ENCODE measurements at regions not wholly inside any gene's neighbourhood (a gene's known extent, or its start where the extent isn't known, plus 50 kb on each side); places are given as distances from the start of the nearest gene placed in this dataset.
"Not testable (repeated sequence)": the region's sequence is repeated elsewhere in the genome, so short reads cannot be mapped to it uniquely, and the experiment has no call there.

- no peak for DNase-seq
Measured at GRCh38 chr14:89564989-89565388, 148.0 kb upstream of the FOXN3 start.

- DNase-seq: no peak
Measured at GRCh38 chr14:89564286-89564957, 147.4 kb upstream of the FOXN3 start.

- DNase-seq: no peak
Measured at GRCh38 chr14:89563471-89563870, 146.4 kb upstream of the FOXN3 start.

- DNase-seq: no peak
Measured at GRCh38 chr14:89551955-89552354, 134.9 kb upstream of the FOXN3 start.

GRCh38 chr14:89551432-89551831 lies 134.4 kb upstream of the FOXN3 start:
- no peak for DNase-seq

- no peak for DNase-seq
Measured at GRCh38 chr14:89550821-89551220, 133.8 kb upstream of the FOXN3 start.

- no peak for DNase-seq
Measured at GRCh38 chr14:89549381-89550125, 132.5 kb upstream of the FOXN3 start.

GRCh38 chr14:89547047-89547446 lies 130.0 kb upstream of the FOXN3 start:
- not testable (repeated sequence) for DNase-seq

- DNase-seq: no peak
Measured at GRCh38 chr14:89544636-89545301, 127.7 kb upstream of the FOXN3 start.

GRCh38 chr14:89543425-89543790 lies 126.4 kb upstream of the FOXN3 start:
- no peak for DNase-seq

- no peak for DNase-seq
Measured at GRCh38 chr14:89542786-89543424, 125.9 kb upstream of the FOXN3 start.

GRCh38 chr14:89540830-89541470 lies 123.9 kb upstream of the FOXN3 start:
- DNase-seq: no peak

- DNase-seq: no peak
Measured at GRCh38 chr14:89540009-89540829, 123.2 kb upstream of the FOXN3 start.

GRCh38 chr14:89537911-89538310 lies 120.9 kb upstream of the FOXN3 start:
- DNase-seq: no peak

- DNase-seq: no peak
Measured at GRCh38 chr14:89534902-89535685, 118.1 kb upstream of the FOXN3 start.

GRCh38 chr14:89533766-89534165 lies 116.7 kb upstream of the FOXN3 start:
- DNase-seq: no peak

GRCh38 chr14:89533136-89533535 lies 116.1 kb upstream of the FOXN3 start:
- DNase-seq: no peak

GRCh38 chr14:89531661-89532335 lies 114.8 kb upstream of the FOXN3 start:
- DNase-seq: no peak

GRCh38 chr14:89524990-89525667 lies 108.1 kb upstream of the FOXN3 start:
- no peak for DNase-seq

- no peak for DNase-seq
Measured at GRCh38 chr14:89524412-89524811, 107.4 kb upstream of the FOXN3 start.

Measured in activated CD4-positive, alpha-beta T cell treated with anti-CD3 and anti-CD28 coated beads for 1 hour (primary cell).